ENCODE measurements at regions not wholly inside any gene's neighbourhood (a gene's known extent, or its start where the extent isn't known, plus 50 kb on each side); places are given as distances from the start of the nearest gene placed in this dataset.

DNA sequence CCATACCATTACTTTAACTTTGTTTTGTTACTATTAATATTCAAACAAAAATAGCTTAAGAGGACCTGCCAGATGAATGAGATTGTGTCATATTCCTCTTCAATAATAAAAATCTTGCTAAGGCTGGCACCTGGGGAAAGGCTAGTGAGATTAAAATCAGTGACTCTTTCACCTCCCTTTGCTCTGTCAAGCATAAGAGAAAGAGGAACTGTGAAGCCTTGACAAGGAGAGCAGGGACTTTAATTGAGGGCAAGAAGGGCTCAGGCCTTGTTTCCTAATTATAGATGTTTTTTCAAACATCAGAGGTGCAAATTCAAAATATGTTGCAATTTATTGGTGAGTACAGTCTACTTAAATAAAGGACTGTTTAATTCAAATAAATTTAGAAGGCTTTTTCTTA lies 91.7 kb downstream of the SPATA31D1 start (continued):
- TF ChIP-seq CHD4 (IDR thresholded peaks at IDR 0.05; ENCODE audit: insufficient read depth, insufficient replicate concordance, low read depth, low read length, poor library complexity, severe bottlenecking) (no peak), CBFB (CRISPR knock-in tag; IDR thresholded peaks at IDR 0.05) (no peak)

GRCh38 chr9:82081496-82081895 lies 92.9 kb downstream of the SPATA31D1 start:
- Histone ChIP-seq H3K4me3 (no peak overlapping the region), H3K79me2 (ENCODE audit: control insufficient read depth, insufficient read depth, low read length) (no peaks in the 10 kb centered on the region), H3K36me3 (ENCODE audit: control insufficient read depth, insufficient read depth, low read length) (no peaks in the 10 kb centered on the region), H3K27ac (ENCODE audit: extremely low read depth, low read depth, low read length) (no peak overlapping the region), H3K27me3 (ENCODE audit: control insufficient read depth in 2 of 2, insufficient read depth in 2 of 2, low read length in 2 of 2) (no peaks in the 10 kb centered on the region), H3K9me3 (replicated peaks; ENCODE audit: control insufficient read depth, insufficient read depth, low read depth, low read length) (no peaks in the 10 kb centered on the region), H3K4me1 (replicated peaks in 1 of 2; ENCODE audit: control insufficient read depth in 2 of 2, insufficient read depth in 2 of 2, low read length in 2 of 2) (no peaks in the 10 kb centered on the region), H2AFZ (ENCODE audit: low read depth, low read length) (no peak overlapping the region), H3K4me2 (ENCODE audit: insufficient read depth, low read length) (no peak overlapping the region), H3K9ac (ENCODE audit: insufficient read depth in 1 of 2, low read depth in 2 of 2, low read length in 2 of 2) (no peak overlapping the region), H3K9me1 (ENCODE audit: control insufficient read depth, insufficient read depth, low read length) (no peaks in the 10 kb centered on the region), H4K20me1 (replicated peaks; ENCODE audit: control insufficient read depth, insufficient read depth, low read length) (no peaks in the 10 kb centered on the region)
- intact Hi-C loops (cut with micrococcal nuclease): no loop called here
- DNase-seq (ENCODE audit: extremely low read depth in 1 of 4, low spot score in 3 of 4) (no peak), ATAC-seq (no peak), FAIRE-seq (no peak)
- TF ChIP-seq CCAR2 (IDR thresholded peaks at IDR 0.05; ENCODE audit: low read depth, low read length): no peak
- no peak for TF ChIP-seq ZNF24 (IDR thresholded peaks at IDR 0.05)
- no peak for TF ChIP-seq ZBTB8A (IDR thresholded peaks at IDR 0.05; ENCODE audit: partially characterized antibody)
- ChIA-PET CTCF (ENCODE audit: low intra/inter-chr PET ratio) (no interaction called here), POLR2A (no interaction called here)
- in situ Hi-C loops (cut with MboI): no loop called here
- no TSS peak for BruUV-seq (replicated peaks)
- WGBS (ENCODE audit: insufficient coverage, low coverage, missing lambda C conversion rate): 0% methylated on average over 1 of the region's 2 CpGs

GRCh38 chr9:82082563-82082962 lies 94.0 kb downstream of the SPATA31D1 start:
- H3K36me3 ChIP-seq (ENCODE audit: control insufficient read depth, insufficient read depth, low read length): no peaks in the 10 kb centered on the region
- ATAC-seq (no peak), FAIRE-seq (no peak), DNase-seq (ENCODE audit: extremely low read depth in 1 of 4, low spot score in 3 of 4) (no peak)
- intact Hi-C loops (cut with micrococcal nuclease) (no loop called here), in situ Hi-C loops (cut with MboI) (no loop called here)
- no peaks in the 10 kb centered on the region for H3K4me1 ChIP-seq (replicated peaks in 1 of 2; ENCODE audit: control insufficient read depth in 2 of 2, insufficient read depth in 2 of 2, low read length in 2 of 2)
- ChIA-PET POLR2A (no interaction called here), CTCF (ENCODE audit: low intra/inter-chr PET ratio) (no interaction called here)
- no peaks in the 10 kb centered on the region for H3K9me1 ChIP-seq (ENCODE audit: control insufficient read depth, insufficient read depth, low read length)
- H3K27ac ChIP-seq (ENCODE audit: extremely low read depth, low read depth, low read length): no peak overlapping the region
- H4K20me1 ChIP-seq (replicated peaks; ENCODE audit: control insufficient read depth, insufficient read depth, low read length): no peaks in the 10 kb centered on the region
- H3K79me2 ChIP-seq (ENCODE audit: control insufficient read depth, insufficient read depth, low read length): no peaks in the 10 kb centered on the region
- no peak overlapping the region for H3K4me2 ChIP-seq (ENCODE audit: insufficient read depth, low read length)
- H3K27me3 ChIP-seq (ENCODE audit: control insufficient read depth in 2 of 2, insufficient read depth in 2 of 2, low read length in 2 of 2): no peaks in the 10 kb centered on the region
- no peaks in the 10 kb centered on the region for H3K9me3 ChIP-seq (replicated peaks; ENCODE audit: control insufficient read depth, insufficient read depth, low read depth, low read length)
- H3K9ac ChIP-seq (ENCODE audit: insufficient read depth in 1 of 2, low read depth in 2 of 2, low read length in 2 of 2): no peak overlapping the region
- no peak overlapping the region for H2AFZ ChIP-seq (ENCODE audit: low read depth, low read length)
- no TSS peak for BruUV-seq (replicated peaks)
- H3K4me3 ChIP-seq: no peak overlapping the region
- TF ChIP-seq ZHX1 (conservative IDR thresholded peaks at IDR 0.05; ENCODE audit: low read length) (no peak), STAG1 (CRISPR knock-in tag; IDR thresholded peaks at IDR 0.05; ENCODE audit: borderline replicate concordance) (no peak), ZNF518B (CRISPR knock-in tag; IDR thresholded peaks at IDR 0.05) (no peak), IRF2 (CRISPR knock-in tag; IDR thresholded peaks at IDR 0.05) (no peak), HDGF (IDR thresholded peaks at IDR 0.05) (no peak)

All from K562 (cell line).